GM12878 (cell line): ENCODE measurements at regions not wholly inside any gene's neighbourhood (a gene's known extent, or its start where the extent isn't known, plus 50 kb on each side); places are given as distances from the start of the nearest gene placed in this dataset.

Source experiments
- ATAC-seq: fragments of 200-7000 bp; cut with Tn5 transposase; 3 replicates; pipeline ENCODE4 v1.9.1; 2020; ENCODE audit warnings: mild to moderate bottlenecking, moderate library complexity
- BruUV-seq: library from RNA; stranded (reverse); fragments of 400-500 nt; replicated peaks from 2 replicates; lab custom pipeline; 2021; lab: Mats Ljungman, UMichigan
- CTCF ChIA-PET: fragments of 300-600 bp; sonication (Branson Sonifier 250); formaldehyde crosslinking; extraction: SDS; loops from one replicate; lab custom pipeline; 2021; ENCODE audit warnings: inconsistent platforms; lab: Yijun Ruan, JAX
- POLR2A ChIA-PET: fragments of 350-600 bp; formaldehyde crosslinking; extraction: SDS; loops from one replicate; lab custom pipeline; 2021; ENCODE audit warnings: inconsistent platforms; lab: Charles Lee
- RAD21 ChIA-PET: fragments of 300-600 bp; sonication (Branson Sonifier 250); formaldehyde crosslinking; loops from one replicate; lab custom pipeline; 2023; ENCODE audit warnings: antibody characterized with exemption; ENCODE audit not compliant: unreplicated experiment; lab: Charles Lee
- SMC1A ChIA-PET: fragments of 300-600 bp; sonication (Branson Sonifier 250); formaldehyde crosslinking; loops from one replicate; lab custom pipeline; 2023; ENCODE audit not compliant: unreplicated experiment, uncharacterized antibody; lab: Charles Lee
- DNase-seq: peaks from one replicate; pipeline ENCODE4 v3.0.0-alpha.2; 2011; ENCODE audit warnings: low read depth, low spot score
- FAIRE-seq: peaks from 3 replicates; lab custom pipeline; 2011; peaks lifted over from hg19 to GRCh38; lab: Jason Lieb, UNC
- H2AFZ ChIP-seq: 2 replicates; pipeline ENCODE4 v1.6.0; 2011; ENCODE audit warnings: low read depth, low read length, control low read depth; ENCODE audit not compliant: control insufficient read depth
- H3K27ac ChIP-seq: 2 replicates; pipeline ENCODE4 v1.5.1; 2011; ENCODE audit warnings: control low read depth; ENCODE audit not compliant: control insufficient read depth, insufficient read depth
- H3K27me3 ChIP-seq, 2 experiments: replicated peaks in 1 of 2; 2 replicates each; pipeline versions ENCODE4 v1.6.0 to v1.6.1; 2011; ENCODE audit warnings: low read length in 1 of 2; ENCODE audit not compliant: control insufficient read depth in 2 of 2, insufficient read depth in 2 of 2
- H3K36me3 ChIP-seq, 2 experiments: 2 replicates each; pipeline ENCODE4 v1.5.1; 2011; ENCODE audit warnings: low read length in 1 of 2; ENCODE audit not compliant: control insufficient read depth in 2 of 2, insufficient read depth in 2 of 2
- H3K4me1 ChIP-seq: 2 replicates; pipeline ENCODE4 v1.6.1; 2011; ENCODE audit warnings: mild to moderate bottlenecking, low read length, moderate library complexity, mixed read lengths; ENCODE audit not compliant: control insufficient read depth, insufficient read depth
- H3K4me2 ChIP-seq: 2 replicates; pipeline ENCODE4 v1.6.0; 2011; ENCODE audit warnings: control low read depth; ENCODE audit not compliant: control insufficient read depth, insufficient read depth
- H3K4me3 ChIP-seq: fragments of 200-600 bp; sonication (generic); 2 replicates; pipeline ENCODE4 v1.5.1; 2016
- H3K79me2 ChIP-seq: 2 replicates; pipeline ENCODE4 v1.6.0; 2011; ENCODE audit warnings: low read length; ENCODE audit not compliant: control insufficient read depth, insufficient read depth
- H3K9ac ChIP-seq: 2 replicates; pipeline ENCODE4 v1.8.0; 2011; ENCODE audit warnings: low read length, control low read depth, mixed read lengths; ENCODE audit not compliant: control insufficient read depth, insufficient read depth
- H3K9me3 ChIP-seq: replicated peaks from 3 replicates; pipeline ENCODE4 v1.5.1; 2011; ENCODE audit warnings: mild to moderate bottlenecking, low read length; ENCODE audit not compliant: control insufficient read depth, insufficient read depth
- H4K20me1 ChIP-seq: 2 replicates; pipeline ENCODE4 v1.6.0; 2011; ENCODE audit not compliant: control insufficient read depth, insufficient read depth
- CBX3 ChIP-seq: fragments of 200-600 bp; sonication (generic); IDR thresholded peaks from 2 replicates; pipeline ENCODE4 v1.6.1; 2016; ENCODE audit warnings: low read depth, borderline replicate concordance
- CUX1 ChIP-seq: IDR thresholded peaks from 2 replicates; pipeline ENCODE4 v1.6.1; 2012; ENCODE audit warnings: improper control_type of control experiment, low read depth, low read length; ENCODE audit not compliant: insufficient replicate concordance
- EED ChIP-seq: sonication (generic); IDR thresholded peaks from 2 replicates; pipeline ENCODE4 v1.6.1; 2016; ENCODE audit warnings: antibody characterized with exemption, low read depth
- EGR1 ChIP-seq, 2 experiments: IDR thresholded peaks; 1 replicate in 1 of 2; 2 replicates in 1 of 2; pipeline ENCODE4 v1.6.1; 2011 to 2012; ENCODE audit warnings: low read depth in 2 of 2, low read length in 2 of 2, borderline replicate concordance in 1 of 2, mild to moderate bottlenecking in 1 of 2, moderate library complexity in 1 of 2
- FOS ChIP-seq: IDR thresholded peaks from 3 replicates; pipeline ENCODE4 v1.6.1; 2011; ENCODE audit warnings: borderline replicate concordance; ENCODE audit not compliant: insufficient read length; ENCODE audit errors: extremely low read depth
- KLF5 ChIP-seq: fragments of 450-650 bp; IDR thresholded peaks from 2 replicates; pipeline ENCODE4 v1.6.1; 2014; ENCODE audit warnings: mild to moderate bottlenecking; ENCODE audit not compliant: partially characterized antibody
- MYB ChIP-seq: fragments of 150-350 bp; IDR thresholded peaks from 2 replicates; pipeline ENCODE4 v1.6.1; 2014; ENCODE audit warnings: mild to moderate bottlenecking, low read depth, low read length, borderline replicate concordance
- NFXL1 ChIP-seq: fragments of 450-650 bp; IDR thresholded peaks from 2 replicates; pipeline ENCODE4 v1.6.1; 2017; ENCODE audit warnings: antibody characterized with exemption, mild to moderate bottlenecking, borderline replicate concordance
- NR2F1 ChIP-seq: fragments of 450-650 bp; conservative IDR thresholded peaks from 2 replicates; pipeline ENCODE4 v1.6.1; 2017; ENCODE audit warnings: mild to moderate bottlenecking
- SMC3 ChIP-seq: IDR thresholded peaks from 2 replicates; pipeline ENCODE4 v1.6.1; 2011; ENCODE audit warnings: low read length, improper control_type of control experiment, borderline replicate concordance
- SP1 ChIP-seq: IDR thresholded peaks from one replicate; pipeline ENCODE4 v1.6.1; 2011; ENCODE audit warnings: low read depth, low read length
- TCF7 ChIP-seq: IDR thresholded peaks from 2 replicates; pipeline ENCODE4 v1.6.1; 2014; ENCODE audit warnings: antibody characterized with exemption, borderline replicate concordance
- ZBED1 ChIP-seq: IDR thresholded peaks from 2 replicates; pipeline ENCODE4 v1.6.1; 2016; ENCODE audit warnings: borderline replicate concordance
- WGBS: methylation state at CpG from one replicate; pipeline ENCODE4 v1.1.6; 2016; ENCODE audit warnings: low lambda C conversion rate; ENCODE audit not compliant: insufficient replicate concordance, insufficient coverage; ENCODE audit errors: missing lambda C conversion rate; 5-methylcytosine and 5-hydroxymethylcytosine counted together
- in situ Hi-C: fragments of 300-500 bp; cut with MboI; formaldehyde crosslinking; loops from 9 replicates; pipeline ENCODE4 v1.14.3; 2018; ENCODE audit warnings: mixed read lengths
- intact Hi-C: fragments of 100-400 bp; cut with micrococcal nuclease; formaldehyde crosslinking; loops from one replicate; pipeline ENCODE4 v1.14.2; 2022; ENCODE audit not compliant: unreplicated experiment
- TF ChIP-seq, protein P1 (sequence below): fragments of 450-650 bp; IDR thresholded peaks from 2 replicates; pipeline ENCODE4 v1.6.1; 2017; ENCODE audit warnings: mild to moderate bottlenecking
- TF ChIP-seq, protein P2 (sequence below): fragments of 450-650 bp; formaldehyde crosslinking; IDR thresholded peaks from 2 replicates; pipeline ENCODE4 v1.5.0; 2022; ENCODE audit warnings: mild to moderate bottlenecking, missing genetic modification characterization

DNA sequence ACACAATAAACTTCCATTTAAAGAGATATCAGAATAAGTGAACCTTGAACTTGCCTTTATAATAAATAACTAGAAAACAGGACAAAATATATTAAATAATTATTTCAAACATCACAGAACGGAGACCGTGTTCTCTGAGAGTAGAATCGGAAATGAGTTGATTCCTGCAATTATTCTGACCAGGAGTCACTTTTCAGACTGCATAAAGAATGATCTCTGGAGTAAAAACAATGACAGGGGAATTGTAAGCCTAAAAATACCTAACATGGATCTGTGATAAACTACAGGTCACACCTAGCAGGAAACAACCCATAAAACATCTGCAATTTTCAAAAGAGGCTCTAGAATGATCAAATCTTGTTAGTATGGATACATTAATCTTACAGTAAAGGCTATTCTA is 577.5 kb upstream of the SORCS1 start:
- POLR2A ChIA-PET = interaction anchor here (1.0 kb wide), 1 partner anchor 270 kb away, joined by 3 read pairs; no protein-coding TSS in a partner anchor
- RAD21 ChIA-PET = interaction anchor here (0.8 to 1.2 kb wide), 2 partner anchors 8 to 187 kb away, joined by 3 to 4 read pairs; no protein-coding TSS in a partner anchor
- no peaks in the 10 kb centered on the region for H3K4me1 ChIP-seq
- 25% methylated on average over 3 of the region's 3 CpGs for WGBS
- no peak for ATAC-seq
- H3K9me3 ChIP-seq = no peaks in the 10 kb centered on the region
- H3K36me3 ChIP-seq = no peaks in the 10 kb centered on the region
- SMC1A ChIA-PET = interaction anchor here (0.7 to 3.2 kb wide), 10 partner anchors 9 to 461 kb away, joined by 3 to 12 read pairs (median 4); no protein-coding TSS in a partner anchor
- H3K4me2 ChIP-seq = no peak overlapping the region
- no peak overlapping the region for H3K27ac ChIP-seq
- H3K79me2 ChIP-seq = no peaks in the 10 kb centered on the region
- no peak overlapping the region for H2AFZ ChIP-seq
- no peak overlapping the region for H3K9ac ChIP-seq
- no peaks in the 10 kb centered on the region for H4K20me1 ChIP-seq
- intact Hi-C loops (no loop called here), in situ Hi-C loops (no loop called here)
- TF ChIP-seq EGR1 (IDR thresholded peaks at IDR 0.05; ENCODE audit: borderline replicate concordance in 1 of 2, low read depth in 2 of 2, low read length in 2 of 2) = no peak
- no peak for TF ChIP-seq SP1
- no peak for TF ChIP-seq MYB
- no peak for TF ChIP-seq KLF5
- no peak for TF ChIP-seq NR2F1
- no peak for TF ChIP-seq CBX3
- no peak for TF ChIP-seq EED
- TF ChIP-seq FOS = no peak
- TF ChIP-seq, protein P1, sequence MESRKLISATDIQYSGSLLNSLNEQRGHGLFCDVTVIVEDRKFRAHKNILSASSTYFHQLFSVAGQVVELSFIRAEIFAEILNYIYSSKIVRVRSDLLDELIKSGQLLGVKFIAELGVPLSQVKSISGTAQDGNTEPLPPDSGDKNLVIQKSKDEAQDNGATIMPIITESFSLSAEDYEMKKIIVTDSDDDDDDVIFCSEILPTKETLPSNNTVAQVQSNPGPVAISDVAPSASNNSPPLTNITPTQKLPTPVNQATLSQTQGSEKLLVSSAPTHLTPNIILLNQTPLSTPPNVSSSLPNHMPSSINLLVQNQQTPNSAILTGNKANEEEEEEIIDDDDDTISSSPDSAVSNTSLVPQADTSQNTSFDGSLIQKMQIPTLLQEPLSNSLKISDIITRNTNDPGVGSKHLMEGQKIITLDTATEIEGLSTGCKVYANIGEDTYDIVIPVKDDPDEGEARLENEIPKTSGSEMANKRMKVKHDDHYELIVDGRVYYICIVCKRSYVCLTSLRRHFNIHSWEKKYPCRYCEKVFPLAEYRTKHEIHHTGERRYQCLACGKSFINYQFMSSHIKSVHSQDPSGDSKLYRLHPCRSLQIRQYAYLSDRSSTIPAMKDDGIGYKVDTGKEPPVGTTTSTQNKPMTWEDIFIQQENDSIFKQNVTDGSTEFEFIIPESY = no peak
- TF ChIP-seq, protein P2, sequence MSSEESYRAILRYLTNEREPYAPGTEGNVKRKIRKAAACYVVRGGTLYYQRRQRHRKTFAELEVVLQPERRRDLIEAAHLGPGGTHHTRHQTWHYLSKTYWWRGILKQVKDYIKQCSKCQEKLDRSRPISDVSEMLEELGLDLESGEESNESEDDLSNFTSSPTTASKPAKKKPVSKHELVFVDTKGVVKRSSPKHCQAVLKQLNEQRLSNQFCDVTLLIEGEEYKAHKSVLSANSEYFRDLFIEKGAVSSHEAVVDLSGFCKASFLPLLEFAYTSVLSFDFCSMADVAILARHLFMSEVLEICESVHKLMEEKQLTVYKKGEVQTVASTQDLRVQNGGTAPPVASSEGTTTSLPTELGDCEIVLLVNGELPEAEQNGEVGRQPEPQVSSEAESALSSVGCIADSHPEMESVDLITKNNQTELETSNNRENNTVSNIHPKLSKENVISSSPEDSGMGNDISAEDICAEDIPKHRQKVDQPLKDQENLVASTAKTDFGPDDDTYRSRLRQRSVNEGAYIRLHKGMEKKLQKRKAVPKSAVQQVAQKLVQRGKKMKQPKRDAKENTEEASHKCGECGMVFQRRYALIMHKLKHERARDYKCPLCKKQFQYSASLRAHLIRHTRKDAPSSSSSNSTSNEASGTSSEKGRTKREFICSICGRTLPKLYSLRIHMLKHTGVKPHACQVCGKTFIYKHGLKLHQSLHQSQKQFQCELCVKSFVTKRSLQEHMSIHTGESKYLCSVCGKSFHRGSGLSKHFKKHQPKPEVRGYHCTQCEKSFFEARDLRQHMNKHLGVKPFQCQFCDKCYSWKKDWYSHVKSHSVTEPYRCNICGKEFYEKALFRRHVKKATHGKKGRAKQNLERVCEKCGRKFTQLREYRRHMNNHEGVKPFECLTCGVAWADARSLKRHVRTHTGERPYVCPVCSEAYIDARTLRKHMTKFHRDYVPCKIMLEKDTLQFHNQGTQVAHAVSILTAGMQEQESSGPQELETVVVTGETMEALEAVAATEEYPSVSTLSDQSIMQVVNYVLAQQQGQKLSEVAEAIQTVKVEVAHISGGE (CRISPR knock-in tag) = no peak
- no peak for TF ChIP-seq SMC3
- TF ChIP-seq CUX1 = no peak
- no peak for TF ChIP-seq NFXL1
- TF ChIP-seq TCF7 = no peak
- no peak for TF ChIP-seq ZBED1
- no peak for FAIRE-seq
- no peaks in the 10 kb centered on the region for H3K27me3 ChIP-seq
- no TSS peak for BruUV-seq
- CTCF ChIA-PET = interaction anchor here (0.6 to 1.4 kb wide), 4 partner anchors 23 to 215 kb away, joined by 3 read pairs; no protein-coding TSS in a partner anchor
- H3K4me3 ChIP-seq = no peak overlapping the region
- DNase-seq = no peak
